Right atrium auricular region (tissue), 2 donors: ENCODE measurements at regions not wholly inside any gene's neighbourhood (a gene's known extent, or its start where the extent isn't known, plus 50 kb on each side); places are given as distances from the start of the nearest gene placed in this dataset.
A peak's percentile ranks its signal among the peaks of the same experiment; 100 is the strongest.

Source experiments
- DNase-seq: peaks from one replicate; pipeline ENCODE4 v3.0.0-alpha.2; 2019; ENCODE audit warnings: low spot score
- H3K27ac ChIP-seq, 2 donors: fragments of 200-600 bp; sonication (generic); 1 replicate in 1 of 2; 2 replicates in 1 of 2; pipeline ENCODE4 v1.5.1; 2016 to 2019
- H3K27me3 ChIP-seq, 2 donors: fragments of 200-600 bp; sonication (generic); one replicate each; pipeline versions ENCODE4 v1.5.1 to v1.6.0; 2017 to 2019
- H3K36me3 ChIP-seq: fragments of 200-600 bp; sonication (generic); one replicate; pipeline ENCODE4 v1.5.1; 2016
- H3K4me1 ChIP-seq, 2 donors: fragments of 200-600 bp; sonication (generic); one replicate each; pipeline versions ENCODE4 v1.5.1 to v1.6.0; 2017 to 2019
- H3K4me3 ChIP-seq, 2 donors: fragments of 200-600 bp; sonication (generic); 1 replicate in 1 of 2; 2 replicates in 1 of 2; pipeline ENCODE4 v1.5.1; 2017 to 2019; ENCODE audit warnings: mild to moderate bottlenecking in 1 of 2, moderate library complexity in 1 of 2
- H3K9me3 ChIP-seq, 2 donors: fragments of 200-600 bp; sonication (generic); one replicate each; pipeline ENCODE4 v1.5.1; 2019
- CTCF ChIP-seq, 2 donors: fragments of 200-600 bp; sonication (generic); IDR thresholded peaks; one replicate each; pipeline ENCODE4 v1.5.1; 2019; ENCODE audit warnings: antibody characterized with exemption in 2 of 2

GRCh38 chr10:69687426-69687825 lies 57.4 kb downstream of the FAM241B start:
- H3K27me3 ChIP-seq = no peaks in the 10 kb centered on the region
- H3K36me3 ChIP-seq = no peaks in the 10 kb centered on the region
- no peak for TF ChIP-seq CTCF (IDR thresholded peaks at IDR 0.05)
- peaks cover 0 to 16% of the 10 kb centered on the region in 2 donors for H3K4me1 ChIP-seq
- H3K4me3 ChIP-seq = no peak overlapping the region
- no peak for DNase-seq
- H3K9me3 ChIP-seq = no peaks in the 10 kb centered on the region
- H3K27ac ChIP-seq = no peak overlapping the region

GRCh38 chr10:69692267-69692666 lies 62.2 kb downstream of the FAM241B start:
- no peak for DNase-seq
- TF ChIP-seq CTCF (IDR thresholded peaks at IDR 0.05) = no peak
- Histone ChIP-seq H3K4me3 (no peak overlapping the region), H3K4me1 (no peaks in the 10 kb centered on the region), H3K27me3 (no peaks in the 10 kb centered on the region), H3K9me3 (no peaks in the 10 kb centered on the region), H3K36me3 (no peaks in the 10 kb centered on the region), H3K27ac (no peak overlapping the region)

GRCh38 chr10:69692891-69693290 lies 62.8 kb downstream of the FAM241B start:
- Histone ChIP-seq H3K4me3 (no peak overlapping the region), H3K9me3 (no peaks in the 10 kb centered on the region), H3K27me3 (no peaks in the 10 kb centered on the region), H3K36me3 (no peaks in the 10 kb centered on the region), H3K4me1 (no peaks in the 10 kb centered on the region), H3K27ac (no peak overlapping the region)
- TF ChIP-seq CTCF (IDR thresholded peaks at IDR 0.05) = no peak
- no peak for DNase-seq

GRCh38 chr10:69693886-69694285 lies 63.8 kb downstream of the FAM241B start:
- TF ChIP-seq CTCF (IDR thresholded peaks at IDR 0.05) = no peak
- H3K27me3 ChIP-seq = no peaks in the 10 kb centered on the region
- no peaks in the 10 kb centered on the region for H3K36me3 ChIP-seq
- no peaks in the 10 kb centered on the region for H3K9me3 ChIP-seq
- no peaks in the 10 kb centered on the region for H3K4me1 ChIP-seq
- H3K27ac ChIP-seq = no peak overlapping the region
- no peak overlapping the region for H3K4me3 ChIP-seq
- DNase-seq = no peak

- no peak for DNase-seq
- TF ChIP-seq CTCF (IDR thresholded peaks at IDR 0.05) = peak; percentile 47 to 76
Measured at GRCh38 chr10:69696073-69696731, 66.2 kb downstream of the FAM241B start.

GRCh38 chr10:69697006-69697405 lies 67.0 kb downstream of the FAM241B start:
- Histone ChIP-seq H3K36me3 (no peaks in the 10 kb centered on the region), H3K4me1 (no peaks in the 10 kb centered on the region)
- DNase-seq = no peak

More at GRCh38 chr10:69696073-69696731, 66.2 kb downstream of the FAM241B start:
- Histone ChIP-seq H3K36me3 (no peaks in the 10 kb centered on the region), H3K4me3 (no peak overlapping the region), H3K27me3 (no peaks in the 10 kb centered on the region), H3K4me1 (no peaks in the 10 kb centered on the region), H3K9me3 (no peaks in the 10 kb centered on the region), H3K27ac (no peak overlapping the region)

More at GRCh38 chr10:69697006-69697405, 67.0 kb downstream of the FAM241B start:
- no peaks in the 10 kb centered on the region for H3K9me3 ChIP-seq
- H3K27ac ChIP-seq = no peak overlapping the region
- no peak overlapping the region for H3K4me3 ChIP-seq
- H3K27me3 ChIP-seq = no peaks in the 10 kb centered on the region
- TF ChIP-seq CTCF (IDR thresholded peaks at IDR 0.05) = no peak
